ENCODE measurements at regions not wholly inside any gene's neighbourhood (a gene's known extent, or its start where the extent isn't known, plus 50 kb on each side); places are given as distances from the start of the nearest gene placed in this dataset.

DNA sequence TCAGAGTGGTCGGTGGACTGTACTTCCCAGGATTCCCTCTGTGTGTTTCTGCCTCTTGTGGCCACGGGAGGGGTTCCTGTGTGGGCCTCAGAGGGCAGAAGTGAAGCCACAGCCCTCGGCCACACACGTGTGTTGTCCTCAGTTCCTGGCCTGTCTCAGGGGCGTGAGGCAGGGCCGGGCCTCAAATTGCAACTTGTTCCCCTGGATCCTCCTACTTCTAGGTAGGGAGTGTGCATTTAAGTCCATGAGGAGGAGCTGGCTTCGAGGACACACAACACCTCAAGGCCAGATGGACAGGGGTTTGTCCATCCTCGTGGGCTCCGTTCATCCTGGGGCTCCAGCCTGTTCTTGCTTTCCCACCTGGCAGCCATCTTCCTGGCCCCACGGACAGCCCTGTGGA is 573.0 kb downstream of the TBC1D22A start:
- TF ChIP-seq, protein P1, sequence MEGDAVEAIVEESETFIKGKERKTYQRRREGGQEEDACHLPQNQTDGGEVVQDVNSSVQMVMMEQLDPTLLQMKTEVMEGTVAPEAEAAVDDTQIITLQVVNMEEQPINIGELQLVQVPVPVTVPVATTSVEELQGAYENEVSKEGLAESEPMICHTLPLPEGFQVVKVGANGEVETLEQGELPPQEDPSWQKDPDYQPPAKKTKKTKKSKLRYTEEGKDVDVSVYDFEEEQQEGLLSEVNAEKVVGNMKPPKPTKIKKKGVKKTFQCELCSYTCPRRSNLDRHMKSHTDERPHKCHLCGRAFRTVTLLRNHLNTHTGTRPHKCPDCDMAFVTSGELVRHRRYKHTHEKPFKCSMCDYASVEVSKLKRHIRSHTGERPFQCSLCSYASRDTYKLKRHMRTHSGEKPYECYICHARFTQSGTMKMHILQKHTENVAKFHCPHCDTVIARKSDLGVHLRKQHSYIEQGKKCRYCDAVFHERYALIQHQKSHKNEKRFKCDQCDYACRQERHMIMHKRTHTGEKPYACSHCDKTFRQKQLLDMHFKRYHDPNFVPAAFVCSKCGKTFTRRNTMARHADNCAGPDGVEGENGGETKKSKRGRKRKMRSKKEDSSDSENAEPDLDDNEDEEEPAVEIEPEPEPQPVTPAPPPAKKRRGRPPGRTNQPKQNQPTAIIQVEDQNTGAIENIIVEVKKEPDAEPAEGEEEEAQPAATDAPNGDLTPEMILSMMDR (IDR thresholded peaks at IDR 0.05; ENCODE audit: low read depth, low read length, poor library complexity, severe bottlenecking): no peak
- no peak for TF ChIP-seq EZH2phosphoT487 (IDR thresholded peaks at IDR 0.05; ENCODE audit: borderline replicate concordance, low read length)
